ENCODE measurements at regions not wholly inside any gene's neighbourhood (a gene's known extent, or its start where the extent isn't known, plus 50 kb on each side); places are given as distances from the start of the nearest gene placed in this dataset.
"Not testable (repeated sequence)": the region's sequence is repeated elsewhere in the genome, so short reads cannot be mapped to it uniquely, and the experiment has no call there.

- H3K27ac Mint-ChIP-seq: no peak overlapping the region
- no peaks in the 10 kb centered on the region for H3K27me3 Mint-ChIP-seq
- no peaks in the 10 kb centered on the region for H3K4me1 Mint-ChIP-seq (ENCODE audit: low read depth in 2 of 2)
- no peaks in the 10 kb centered on the region for H3K36me3 Mint-ChIP-seq (ENCODE audit: insufficient read depth)
- no peak overlapping the region for H3K4me3 Mint-ChIP-seq
- peaks cover 4 to 28% of the 10 kb centered on the region in 2 donors for H3K9me3 Mint-ChIP-seq
- ATAC-seq (replicated peaks) (no peak), DNase-seq (no peak)
Observed at GRCh38 chr3:94374439-94375161, 311.7 kb downstream of the NSUN3 start.

- not testable (repeated sequence) for DNase-seq; ATAC-seq (replicated peaks); H3K4me1 Mint-ChIP-seq (ENCODE audit: low read depth in 2 of 2); H3K4me3 Mint-ChIP-seq; H3K27me3 Mint-ChIP-seq; H3K27ac Mint-ChIP-seq; H3K36me3 Mint-ChIP-seq (ENCODE audit: insufficient read depth)
- peaks cover 4 to 19% of the 10 kb centered on the region in 2 donors for H3K9me3 Mint-ChIP-seq
Observed at GRCh38 chr3:94377123-94377696, 314.3 kb downstream of the NSUN3 start.

GRCh38 chr3:94377863-94378262, 315.0 kb downstream of the NSUN3 start:
- not testable (repeated sequence) for H3K27me3 Mint-ChIP-seq; H3K4me3 Mint-ChIP-seq; H3K27ac Mint-ChIP-seq; H3K36me3 Mint-ChIP-seq (ENCODE audit: insufficient read depth); H3K4me1 Mint-ChIP-seq (ENCODE audit: low read depth in 2 of 2); DNase-seq; ATAC-seq (replicated peaks)
- peaks cover 4 to 26% of the 10 kb centered on the region in 2 donors for H3K9me3 Mint-ChIP-seq

- no peaks in the 10 kb centered on the region for H3K4me1 Mint-ChIP-seq (ENCODE audit: low read depth in 2 of 2)
- DNase-seq (no peak), ATAC-seq (replicated peaks) (no peak)
- no peak overlapping the region for H3K27ac Mint-ChIP-seq
- no peaks in the 10 kb centered on the region for H3K36me3 Mint-ChIP-seq (ENCODE audit: insufficient read depth)
- H3K4me3 Mint-ChIP-seq: no peak overlapping the region
- H3K9me3 Mint-ChIP-seq: peaks cover 4 to 29% of the 10 kb centered on the region in 2 donors
- H3K27me3 Mint-ChIP-seq: no peaks in the 10 kb centered on the region
Observed at GRCh38 chr3:94378322-94378721, 315.5 kb downstream of the NSUN3 start.

DNA sequence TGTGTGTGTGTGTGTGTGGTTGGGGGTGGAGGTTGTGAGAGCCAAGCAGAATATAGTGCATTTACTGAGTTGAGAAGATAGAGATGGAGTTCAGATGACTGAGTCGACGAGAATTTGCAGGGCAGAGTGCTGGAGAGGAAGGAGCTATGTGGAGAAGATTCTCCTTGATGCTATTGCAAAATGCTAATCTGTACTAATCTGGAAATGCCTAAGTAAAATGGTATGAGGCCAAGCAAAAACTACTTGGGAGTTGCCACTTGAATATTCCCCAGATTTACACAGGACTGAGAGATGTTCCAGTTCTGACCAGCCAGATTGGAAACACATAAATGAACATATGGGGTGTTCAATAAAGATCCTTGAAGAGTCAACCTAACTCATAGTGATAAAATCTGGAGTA, 316.4 kb downstream of the NSUN3 start:
- ATAC-seq (replicated peaks) (no peak), DNase-seq (no peak)
- Mint-ChIP-seq H3K9me3 (peaks cover 9 to 34% of the 10 kb centered on the region in 2 donors), H3K4me1 (ENCODE audit: low read depth in 2 of 2) (no peaks in the 10 kb centered on the region), H3K36me3 (ENCODE audit: insufficient read depth) (no peaks in the 10 kb centered on the region), H3K4me3 (no peak overlapping the region), H3K27me3 (no peaks in the 10 kb centered on the region), H3K27ac (no peak overlapping the region)

DNA sequence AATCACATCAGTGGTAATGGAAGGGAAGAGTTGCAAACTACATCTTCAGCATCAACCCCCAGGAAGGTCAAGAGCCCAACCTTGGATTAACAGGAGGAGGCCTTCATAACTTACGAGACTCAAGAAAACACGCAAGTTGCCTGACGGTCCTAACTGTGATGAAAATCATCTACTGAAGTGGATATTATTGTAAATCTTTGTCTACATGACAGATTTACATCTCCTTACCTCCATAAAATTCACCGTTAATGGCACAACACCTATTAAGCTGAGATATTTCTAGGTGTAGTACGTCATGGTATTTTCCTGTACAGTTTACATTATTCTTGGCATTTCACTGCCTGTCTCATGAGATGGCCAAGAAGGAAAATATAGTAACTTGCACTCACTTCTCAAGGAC, 332.0 kb downstream of the NSUN3 start:
- no peaks in the 10 kb centered on the region for H3K36me3 Mint-ChIP-seq (ENCODE audit: insufficient read depth)
- no peak overlapping the region for H3K27ac Mint-ChIP-seq
- ATAC-seq (replicated peaks) (no peak), DNase-seq (no peak)
- H3K4me3 Mint-ChIP-seq: no peak overlapping the region
- H3K4me1 Mint-ChIP-seq (ENCODE audit: low read depth in 2 of 2): no peaks in the 10 kb centered on the region
- H3K27me3 Mint-ChIP-seq: no peaks in the 10 kb centered on the region
- H3K9me3 Mint-ChIP-seq: peaks cover 0 to 7% of the 10 kb centered on the region in 2 donors

DNA sequence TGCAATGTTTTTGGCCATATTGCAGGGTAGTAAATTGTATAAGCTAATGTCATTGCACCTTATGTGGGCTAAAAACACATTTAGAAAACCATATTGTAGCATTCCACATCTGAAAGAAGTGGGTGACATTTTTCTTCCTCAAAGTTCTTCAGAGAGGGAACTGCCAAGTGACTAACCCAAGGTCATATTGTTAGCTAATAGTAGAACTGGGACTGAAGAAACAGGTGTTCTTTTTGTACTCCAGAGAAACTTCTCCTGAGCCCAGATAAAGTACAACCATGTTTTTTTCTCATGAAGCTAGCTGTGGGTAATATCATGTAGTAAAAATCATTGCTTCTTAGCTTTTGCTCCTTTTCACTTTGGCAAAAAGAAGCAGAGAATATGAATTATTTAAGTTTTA, 333.0 kb downstream of the NSUN3 start:
- no peak for ATAC-seq (replicated peaks)
- no peak for DNase-seq
- Mint-ChIP-seq H3K27ac (no peak overlapping the region), H3K4me1 (ENCODE audit: low read depth in 2 of 2) (no peaks in the 10 kb centered on the region), H3K36me3 (ENCODE audit: insufficient read depth) (no peaks in the 10 kb centered on the region), H3K9me3 (peaks cover 0 to 7% of the 10 kb centered on the region in 2 donors), H3K27me3 (no peaks in the 10 kb centered on the region), H3K4me3 (no peak overlapping the region)

- DNase-seq: no peak
- ATAC-seq (replicated peaks): no peak
- Mint-ChIP-seq H3K4me3 (no peak overlapping the region), H3K4me1 (ENCODE audit: low read depth in 2 of 2) (no peaks in the 10 kb centered on the region), H3K9me3 (peaks cover 2 to 7% of the 10 kb centered on the region in 2 donors), H3K27ac (no peak overlapping the region), H3K27me3 (no peaks in the 10 kb centered on the region), H3K36me3 (ENCODE audit: insufficient read depth) (no peaks in the 10 kb centered on the region)
Observed at GRCh38 chr3:94398036-94398435, 335.2 kb downstream of the NSUN3 start.

- no peak overlapping the region for H3K4me3 Mint-ChIP-seq
- H3K36me3 Mint-ChIP-seq (ENCODE audit: insufficient read depth): no peaks in the 10 kb centered on the region
- H3K27ac Mint-ChIP-seq: no peak overlapping the region
- ATAC-seq (replicated peaks) (no peak), DNase-seq (no peak)
- no peaks in the 10 kb centered on the region for H3K4me1 Mint-ChIP-seq (ENCODE audit: low read depth in 2 of 2)
- peaks cover 2 to 7% of the 10 kb centered on the region in 2 donors for H3K9me3 Mint-ChIP-seq
- H3K27me3 Mint-ChIP-seq: no peaks in the 10 kb centered on the region
Observed at GRCh38 chr3:94401466-94401865, 338.6 kb downstream of the NSUN3 start.

DNA sequence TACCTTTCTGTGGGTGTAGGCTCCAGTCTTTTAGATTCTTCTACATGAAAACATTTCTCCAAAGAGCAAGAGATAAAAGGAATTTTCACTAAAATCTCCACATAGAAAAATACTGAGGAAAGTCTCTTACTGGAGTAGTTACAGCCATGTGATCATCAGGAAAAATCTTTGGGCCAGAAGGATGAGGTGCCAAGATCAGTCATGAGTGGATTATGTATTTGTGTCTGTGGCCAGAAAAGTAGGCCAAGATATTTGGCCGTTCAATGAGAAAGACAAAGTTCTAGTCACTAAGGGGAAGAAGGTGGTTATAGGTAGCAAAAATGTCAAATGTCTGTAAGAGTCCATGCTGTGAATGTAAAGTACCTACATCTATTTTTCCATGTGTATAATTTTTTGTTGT, 339.3 kb downstream of the NSUN3 start:
- no peak overlapping the region for H3K27ac Mint-ChIP-seq
- H3K36me3 Mint-ChIP-seq (ENCODE audit: insufficient read depth): no peaks in the 10 kb centered on the region
- H3K4me3 Mint-ChIP-seq: no peak overlapping the region
- no peaks in the 10 kb centered on the region for H3K4me1 Mint-ChIP-seq (ENCODE audit: low read depth in 2 of 2)
- DNase-seq (no peak), ATAC-seq (replicated peaks) (no peak)
- H3K27me3 Mint-ChIP-seq: no peaks in the 10 kb centered on the region
- H3K9me3 Mint-ChIP-seq: peaks cover 2% of the 10 kb centered on the region in 2 donors

DNA sequence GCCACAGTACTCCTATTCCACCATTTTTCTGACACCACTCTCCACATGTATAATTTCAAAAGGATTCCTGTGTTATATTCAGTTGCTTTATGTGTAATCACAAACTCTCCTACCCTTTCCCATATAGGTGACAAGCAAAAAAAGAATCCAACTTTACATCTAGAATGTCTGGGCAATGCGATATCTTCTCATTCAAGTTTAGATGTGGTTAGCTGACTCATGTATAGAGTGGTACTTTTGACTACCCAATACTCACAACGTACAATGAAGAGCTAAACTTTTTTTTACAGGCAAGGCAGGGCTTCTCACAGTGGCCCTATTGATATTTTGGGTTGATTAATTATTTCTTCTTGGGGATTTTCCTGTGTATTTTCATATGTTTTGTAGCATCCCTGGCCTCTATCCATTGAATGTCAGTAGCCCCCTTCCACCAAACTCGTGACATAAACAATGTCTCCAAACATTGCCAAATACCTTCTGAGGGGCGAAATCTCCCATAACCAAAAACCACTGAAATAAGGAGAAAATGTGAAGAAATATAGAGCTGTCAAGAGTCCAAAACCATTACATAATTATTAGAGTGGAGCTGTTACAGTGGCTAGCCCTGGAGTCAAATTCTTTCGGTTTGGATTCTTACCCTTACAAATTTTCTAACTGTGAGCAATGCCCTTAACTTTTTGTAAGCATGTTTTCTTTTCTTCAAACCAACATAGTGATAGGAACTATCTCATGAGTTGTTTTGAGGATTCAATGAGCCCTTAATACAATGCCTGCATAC, 342.6 kb downstream of the NSUN3 start:
- Mint-ChIP-seq H3K9me3 (peaks cover 0 to 2% of the 10 kb centered on the region in 2 donors), H3K4me1 (ENCODE audit: low read depth in 2 of 2) (no peaks in the 10 kb centered on the region), H3K27ac (no peak overlapping the region), H3K27me3 (no peaks in the 10 kb centered on the region), H3K4me3 (no peak overlapping the region), H3K36me3 (ENCODE audit: insufficient read depth) (no peaks in the 10 kb centered on the region)
- no peak for DNase-seq
- ATAC-seq (replicated peaks): no peak

- H3K4me1 Mint-ChIP-seq (ENCODE audit: low read depth in 2 of 2): no peaks in the 10 kb centered on the region
- no peak overlapping the region for H3K4me3 Mint-ChIP-seq
- ATAC-seq (replicated peaks): no peak
- no peaks in the 10 kb centered on the region for H3K27me3 Mint-ChIP-seq
- peaks cover 0 to 2% of the 10 kb centered on the region in 2 donors for H3K9me3 Mint-ChIP-seq
- H3K27ac Mint-ChIP-seq: no peak overlapping the region
- no peaks in the 10 kb centered on the region for H3K36me3 Mint-ChIP-seq (ENCODE audit: insufficient read depth)
- DNase-seq: no peak
Observed at GRCh38 chr3:94406595-94406994, 343.7 kb downstream of the NSUN3 start.

- not testable (repeated sequence) for H3K9me3 Mint-ChIP-seq; DNase-seq; H3K27ac Mint-ChIP-seq; H3K27me3 Mint-ChIP-seq; H3K4me3 Mint-ChIP-seq; H3K4me1 Mint-ChIP-seq (ENCODE audit: low read depth in 2 of 2); H3K36me3 Mint-ChIP-seq (ENCODE audit: insufficient read depth); ATAC-seq (replicated peaks)
Observed at GRCh38 chr3:94412936-94413335, 350.1 kb downstream of the NSUN3 start.
